ENCODE measurements at regions not wholly inside any gene's neighbourhood (a gene's known extent, or its start where the extent isn't known, plus 50 kb on each side); places are given as distances from the start of the nearest gene placed in this dataset.

- peak overlapping the region in 1 of 11 experiments; percentile 43; a peak in 1 of 22 replicates for H3K27ac ChIP-seq
These were observed 195.7 kb upstream of the FAT1 start for GRCh38 chr4:186919340-186919739.

GRCh38 chr4:186920483-186920882 is 196.8 kb upstream of the FAT1 start:
- H3K9ac ChIP-seq, result no peak overlapping the region
- no peak overlapping the region for H3K4me3 ChIP-seq
- TF ChIP-seq Cebpa-rat (IDR thresholded peaks at IDR 0.05), result no peak
- peaks cover 7 to 17% (median 12%) of the 10 kb centered on the region in 11 experiments; a peak in 20 of 22 replicates for H3K9me3 ChIP-seq (replicated peaks in 1 of 11)
- peak overlapping the region in 8 of 11 experiments; percentile 3 to 50 (median 38); a peak in 13 of 22 replicates for H3K27ac ChIP-seq
- H3K27me3 ChIP-seq, result no peaks in the 10 kb centered on the region
- no peaks in the 10 kb centered on the region for H3K36me3 ChIP-seq
- no peaks in the 10 kb centered on the region for H4K20me1 ChIP-seq
- H3K4me2 ChIP-seq, result peak overlapping the region in 1 of 11 experiments; percentile 2; a peak in 1 of 22 replicates
- peaks cover 0 to 5% (median 0%) of the 10 kb centered on the region in 10 experiments; a peak in 1 of 20 replicates for H3K4me1 ChIP-seq

More at GRCh38 chr4:186919340-186919739, 195.7 kb upstream of the FAT1 start:
- Histone ChIP-seq H4K20me1 (no peaks in the 10 kb centered on the region), H3K36me3 (no peaks in the 10 kb centered on the region), H3K4me1 (peaks cover 0 to 5% (median 0%) of the 10 kb centered on the region in 10 experiments; a peak in 1 of 20 replicates), H3K27me3 (no peaks in the 10 kb centered on the region), H3K9me3 (replicated peaks in 1 of 11) (peaks cover 7 to 17% (median 12%) of the 10 kb centered on the region in 11 experiments; a peak in 20 of 22 replicates), H3K9ac (no peak overlapping the region), H3K4me2 (no peak overlapping the region), H3K4me3 (no peak overlapping the region)
- TF ChIP-seq Cebpa-rat (IDR thresholded peaks at IDR 0.05), result no peak

DNA sequence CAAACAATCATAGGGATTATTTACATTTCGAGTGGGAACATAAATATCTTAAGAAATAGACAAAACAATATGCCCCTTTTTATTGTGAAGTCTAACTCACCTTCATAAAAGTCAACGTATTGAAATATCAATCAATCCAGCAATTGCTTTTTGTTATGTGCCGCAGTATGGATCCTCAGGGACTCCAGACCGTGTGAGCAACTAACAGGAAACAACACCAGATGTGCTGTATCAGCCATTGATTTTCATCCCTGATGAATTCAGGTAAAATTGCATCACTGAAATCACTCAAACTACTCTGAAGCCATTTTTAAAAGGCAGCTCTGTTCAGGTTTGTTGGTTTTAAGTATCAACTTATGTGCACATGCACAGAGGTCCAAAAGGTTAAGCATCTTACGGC is 197.3 kb upstream of the FAT1 start:
- Histone ChIP-seq H3K4me1 (peaks cover 0 to 5% (median 0%) of the 10 kb centered on the region in 10 experiments; a peak in 1 of 20 replicates), H3K4me3 (no peak overlapping the region), H3K27ac (peak overlapping the region in 8 of 11 experiments; percentile 3 to 50 (median 38); a peak in 10 of 22 replicates), H3K9ac (no peak overlapping the region), H3K36me3 (no peaks in the 10 kb centered on the region), H3K9me3 (replicated peaks in 1 of 11) (peaks cover 7 to 17% (median 12%) of the 10 kb centered on the region in 11 experiments; a peak in 20 of 22 replicates), H3K27me3 (no peaks in the 10 kb centered on the region), H4K20me1 (no peaks in the 10 kb centered on the region), H3K4me2 (no peak overlapping the region)
- no peak for TF ChIP-seq Cebpa-rat (IDR thresholded peaks at IDR 0.05)

- H3K9me3 ChIP-seq (replicated peaks in 1 of 11), result peaks cover under 1 to 14% (median 9%) of the 10 kb centered on the region in 11 experiments; a peak in 18 of 22 replicates
- no peak overlapping the region for H3K9ac ChIP-seq
- H3K4me3 ChIP-seq, result no peak overlapping the region
- H3K27me3 ChIP-seq, result no peaks in the 10 kb centered on the region
- H4K20me1 ChIP-seq, result no peaks in the 10 kb centered on the region
- H3K4me1 ChIP-seq, result peaks cover 0 to 5% (median 0%) of the 10 kb centered on the region in 10 experiments; a peak in 1 of 20 replicates
- H3K4me2 ChIP-seq, result no peak overlapping the region
- TF ChIP-seq Cebpa-rat (IDR thresholded peaks at IDR 0.05), result no peak
- H3K36me3 ChIP-seq, result no peaks in the 10 kb centered on the region
- H3K27ac ChIP-seq, result no peak overlapping the region
These were observed 201.1 kb upstream of the FAT1 start for GRCh38 chr4:186924723-186925122.

- Histone ChIP-seq H3K4me1 (peaks cover 2 to 12% (median 6%) of the 10 kb centered on the region in 10 experiments; a peak in 18 of 20 replicates), H3K27me3 (no peaks in the 10 kb centered on the region), H3K9ac (no peak overlapping the region), H3K36me3 (no peaks in the 10 kb centered on the region), H3K9me3 (replicated peaks in 1 of 11) (peaks cover 14 to 26% (median 21%) of the 10 kb centered on the region in 11 experiments; a peak in 21 of 22 replicates), H3K4me2 (no peak overlapping the region), H3K27ac (no peak overlapping the region), H4K20me1 (no peaks in the 10 kb centered on the region), H3K4me3 (no peak overlapping the region)
- no peak for TF ChIP-seq Cebpa-rat (IDR thresholded peaks at IDR 0.05)
These were observed 204.0 kb upstream of the FAT1 start for GRCh38 chr4:186927624-186928023.

DNA sequence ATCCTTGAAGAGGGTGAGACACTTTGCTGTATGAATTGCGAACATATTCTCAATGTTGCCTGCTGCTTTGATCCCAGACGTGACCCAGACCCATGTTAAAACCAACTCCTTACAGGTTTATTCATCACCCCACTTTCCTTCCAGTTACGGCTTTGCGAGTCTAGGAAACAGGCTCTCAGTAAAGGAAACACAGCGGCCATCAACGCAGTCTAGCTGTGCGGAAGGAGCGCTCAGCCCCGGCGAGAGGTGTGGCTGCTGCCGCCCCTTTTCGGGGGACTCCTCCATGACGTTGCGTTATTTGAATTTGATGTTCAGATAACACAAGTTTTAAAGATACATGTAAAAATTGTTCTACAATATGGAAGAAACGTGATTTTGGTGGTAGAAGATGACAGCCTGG is 206.4 kb upstream of the FAT1 start:
- peaks cover 14 to 26% (median 21%) of the 10 kb centered on the region in 11 experiments; a peak in 21 of 22 replicates for H3K9me3 ChIP-seq (replicated peaks in 1 of 11)
- no peak overlapping the region for H3K4me3 ChIP-seq
- H4K20me1 ChIP-seq, result no peaks in the 10 kb centered on the region
- H3K9ac ChIP-seq, result no peak overlapping the region
- peaks cover 22 to 34% (median 30%) of the 10 kb centered on the region in 10 experiments for H3K4me1 ChIP-seq
- no peaks in the 10 kb centered on the region for H3K27me3 ChIP-seq
- no peak overlapping the region for H3K4me2 ChIP-seq
- H3K36me3 ChIP-seq, result no peaks in the 10 kb centered on the region
- no peak overlapping the region for H3K27ac ChIP-seq
- no peak for TF ChIP-seq Cebpa-rat (IDR thresholded peaks at IDR 0.05)

DNA sequence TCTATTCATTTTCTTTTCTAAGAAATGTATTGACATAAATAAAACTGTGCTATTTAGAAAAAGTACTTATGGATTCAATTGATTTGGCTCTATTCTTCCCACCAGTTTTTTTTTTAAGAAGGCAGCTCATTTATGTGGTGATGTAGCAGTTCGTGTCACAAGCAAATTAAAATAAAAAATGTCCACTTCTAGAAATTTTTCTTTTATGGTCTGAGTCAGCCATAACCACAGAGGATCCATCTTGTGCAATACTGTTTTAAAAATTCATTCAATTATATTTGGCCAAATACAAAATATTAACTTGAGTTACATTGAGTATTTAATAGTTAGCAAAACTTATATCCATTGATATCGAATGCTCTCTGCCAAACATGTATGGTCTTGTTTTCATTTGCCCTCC is 207.9 kb upstream of the FAT1 start:
- no peak for TF ChIP-seq Cebpa-rat (IDR thresholded peaks at IDR 0.05)
- no peaks in the 10 kb centered on the region for H3K36me3 ChIP-seq
- H3K27me3 ChIP-seq, result no peaks in the 10 kb centered on the region
- no peak overlapping the region for H3K27ac ChIP-seq
- H3K4me2 ChIP-seq, result 0 out of 22 replicates have a peak overlapping the region, but pooled peaks of 1 of the 11 experiments have one; percentile 52
- peaks cover 14 to 26% (median 21%) of the 10 kb centered on the region in 11 experiments; a peak in 21 of 22 replicates for H3K9me3 ChIP-seq (replicated peaks in 1 of 11)
- H3K4me1 ChIP-seq, result peaks cover 22 to 38% (median 34%) of the 10 kb centered on the region in 10 experiments
- no peak overlapping the region for H3K4me3 ChIP-seq
- H3K9ac ChIP-seq, result no peak overlapping the region
- no peaks in the 10 kb centered on the region for H4K20me1 ChIP-seq

DNA sequence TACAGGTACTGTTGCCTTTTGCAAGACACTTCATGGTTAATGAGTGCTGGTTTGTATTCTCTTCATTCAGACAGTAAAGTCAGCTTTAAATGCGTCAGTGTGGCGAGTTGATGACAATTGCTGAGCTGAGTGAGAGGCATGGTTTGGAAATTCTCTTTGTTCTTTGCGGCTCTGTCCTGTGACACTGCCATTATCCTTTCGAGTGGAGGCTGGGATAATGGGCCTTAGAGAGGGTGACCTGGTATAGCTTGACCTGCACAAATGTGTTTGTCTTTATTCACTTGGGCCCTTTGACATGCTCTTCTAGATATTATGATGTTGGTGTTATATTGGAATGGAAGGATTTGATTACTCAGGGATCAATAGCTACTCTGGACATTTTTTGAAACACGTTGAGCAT is 208.5 kb upstream of the FAT1 start:
- Histone ChIP-seq H3K4me2 (peak overlapping the region in 10 of 11 experiments; percentile 7 to 74 (median 53); a peak in 15 of 22 replicates), H3K27me3 (no peaks in the 10 kb centered on the region), H4K20me1 (no peaks in the 10 kb centered on the region), H3K27ac (peak overlapping the region in 1 of 11 experiments; percentile 31; a peak in 2 of 22 replicates), H3K9me3 (replicated peaks in 1 of 11) (peaks cover 14 to 26% (median 21%) of the 10 kb centered on the region in 11 experiments; a peak in 21 of 22 replicates), H3K4me3 (no peak overlapping the region), H3K36me3 (no peaks in the 10 kb centered on the region), H3K9ac (no peak overlapping the region), H3K4me1 (peaks cover 22 to 43% (median 37%) of the 10 kb centered on the region in 10 experiments)
- no peak for TF ChIP-seq Cebpa-rat (IDR thresholded peaks at IDR 0.05)

DNA sequence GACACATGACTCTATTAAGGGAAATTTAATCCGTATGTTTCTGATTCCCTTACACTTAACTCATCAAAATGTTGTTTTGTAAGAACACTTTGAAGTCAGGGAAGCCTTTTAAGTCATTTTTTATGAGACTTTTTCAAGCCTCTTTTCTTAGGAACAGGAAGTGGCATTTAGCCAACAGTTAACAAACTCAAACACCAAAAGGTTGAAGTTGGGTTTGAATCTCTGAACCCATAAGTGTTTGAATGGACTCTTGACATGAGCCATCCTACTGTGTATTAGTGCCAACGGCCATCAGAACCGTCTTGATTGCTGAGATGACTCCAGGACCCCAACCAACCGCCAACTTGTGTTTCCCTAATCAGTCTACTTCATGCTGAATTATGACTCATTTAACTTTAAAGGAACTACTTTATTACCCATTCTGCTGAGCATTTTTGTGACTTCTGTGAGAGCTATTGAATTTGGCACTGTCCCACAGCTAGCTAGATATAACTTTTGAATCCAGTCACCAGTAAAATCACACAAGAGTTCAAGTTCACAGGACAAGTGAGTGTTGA is 209.1 kb upstream of the FAT1 start:
- H3K27ac ChIP-seq, result peak overlapping the region in 1 of 11 experiments; percentile 31; a peak in 2 of 22 replicates
- no peaks in the 10 kb centered on the region for H3K36me3 ChIP-seq
- no peak for TF ChIP-seq Cebpa-rat (IDR thresholded peaks at IDR 0.05)
- no peaks in the 10 kb centered on the region for H4K20me1 ChIP-seq
- no peak overlapping the region for H3K9ac ChIP-seq
- H3K4me2 ChIP-seq, result peak overlapping the region in 10 of 11 experiments; percentile 9 to 74 (median 53); a peak in 17 of 22 replicates
- H3K4me1 ChIP-seq, result peaks cover 22 to 46% (median 37%) of the 10 kb centered on the region in 10 experiments
- peaks cover 14 to 26% (median 21%) of the 10 kb centered on the region in 11 experiments; a peak in 21 of 22 replicates for H3K9me3 ChIP-seq (replicated peaks in 1 of 11)
- H3K4me3 ChIP-seq, result no peak overlapping the region
- H3K27me3 ChIP-seq, result no peaks in the 10 kb centered on the region

Measured in BLaER1 treated with 17β-estradiol and CSF1 and Interleukin-3, amounts not matched to agents 10 nM and 100 nM (cell line).